GM12878 (cell line): ENCODE measurements at regions not wholly inside any gene's neighbourhood (a gene's known extent, or its start where the extent isn't known, plus 50 kb on each side); places are given as distances from the start of the nearest gene placed in this dataset.

Source experiments
- ATAC-seq: fragments of 200-7000 bp; cut with Tn5 transposase; 3 replicates; pipeline ENCODE4 v1.9.1; 2020; ENCODE audit warnings: mild to moderate bottlenecking, moderate library complexity
- BruUV-seq: library from RNA; stranded (reverse); fragments of 400-500 nt; replicated peaks from 2 replicates; lab custom pipeline; 2021; lab: Mats Ljungman, UMichigan
- CTCF ChIA-PET: fragments of 300-600 bp; sonication (Branson Sonifier 250); formaldehyde crosslinking; extraction: SDS; loops from one replicate; lab custom pipeline; 2021; ENCODE audit warnings: inconsistent platforms; lab: Yijun Ruan, JAX
- POLR2A ChIA-PET: fragments of 350-600 bp; formaldehyde crosslinking; extraction: SDS; loops from one replicate; lab custom pipeline; 2021; ENCODE audit warnings: inconsistent platforms; lab: Charles Lee
- RAD21 ChIA-PET: fragments of 300-600 bp; sonication (Branson Sonifier 250); formaldehyde crosslinking; loops from one replicate; lab custom pipeline; 2023; ENCODE audit warnings: antibody characterized with exemption; ENCODE audit not compliant: unreplicated experiment; lab: Charles Lee
- SMC1A ChIA-PET: fragments of 300-600 bp; sonication (Branson Sonifier 250); formaldehyde crosslinking; loops from one replicate; lab custom pipeline; 2023; ENCODE audit not compliant: unreplicated experiment, uncharacterized antibody; lab: Charles Lee
- DNase-seq: peaks from one replicate; pipeline ENCODE4 v3.0.0-alpha.2; 2011; ENCODE audit warnings: low read depth, low spot score
- FAIRE-seq: peaks from 3 replicates; lab custom pipeline; 2011; peaks lifted over from hg19 to GRCh38; lab: Jason Lieb, UNC
- H2AFZ ChIP-seq: 2 replicates; pipeline ENCODE4 v1.6.0; 2011; ENCODE audit warnings: low read depth, low read length, control low read depth; ENCODE audit not compliant: control insufficient read depth
- H3K27ac ChIP-seq: 2 replicates; pipeline ENCODE4 v1.5.1; 2011; ENCODE audit warnings: control low read depth; ENCODE audit not compliant: control insufficient read depth, insufficient read depth
- H3K27me3 ChIP-seq, 2 experiments: replicated peaks in 1 of 2; 2 replicates each; pipeline versions ENCODE4 v1.6.0 to v1.6.1; 2011; ENCODE audit warnings: low read length in 1 of 2; ENCODE audit not compliant: control insufficient read depth in 2 of 2, insufficient read depth in 2 of 2
- H3K36me3 ChIP-seq, 2 experiments: 2 replicates each; pipeline ENCODE4 v1.5.1; 2011; ENCODE audit warnings: low read length in 1 of 2; ENCODE audit not compliant: control insufficient read depth in 2 of 2, insufficient read depth in 2 of 2
- H3K4me1 ChIP-seq: 2 replicates; pipeline ENCODE4 v1.6.1; 2011; ENCODE audit warnings: mild to moderate bottlenecking, low read length, moderate library complexity, mixed read lengths; ENCODE audit not compliant: control insufficient read depth, insufficient read depth
- H3K4me2 ChIP-seq: 2 replicates; pipeline ENCODE4 v1.6.0; 2011; ENCODE audit warnings: control low read depth; ENCODE audit not compliant: control insufficient read depth, insufficient read depth
- H3K4me3 ChIP-seq: fragments of 200-600 bp; sonication (generic); 2 replicates; pipeline ENCODE4 v1.5.1; 2016
- H3K79me2 ChIP-seq: 2 replicates; pipeline ENCODE4 v1.6.0; 2011; ENCODE audit warnings: low read length; ENCODE audit not compliant: control insufficient read depth, insufficient read depth
- H3K9ac ChIP-seq: 2 replicates; pipeline ENCODE4 v1.8.0; 2011; ENCODE audit warnings: low read length, control low read depth, mixed read lengths; ENCODE audit not compliant: control insufficient read depth, insufficient read depth
- H3K9me3 ChIP-seq: replicated peaks from 3 replicates; pipeline ENCODE4 v1.5.1; 2011; ENCODE audit warnings: mild to moderate bottlenecking, low read length; ENCODE audit not compliant: control insufficient read depth, insufficient read depth
- H4K20me1 ChIP-seq: 2 replicates; pipeline ENCODE4 v1.6.0; 2011; ENCODE audit not compliant: control insufficient read depth, insufficient read depth
- CBFB ChIP-seq: IDR thresholded peaks from 2 replicates; pipeline ENCODE4 v1.6.1; 2016; ENCODE audit warnings: antibody characterized with exemption, low read depth
- EGR1 ChIP-seq, 2 experiments: IDR thresholded peaks; 1 replicate in 1 of 2; 2 replicates in 1 of 2; pipeline ENCODE4 v1.6.1; 2011 to 2012; ENCODE audit warnings: low read depth in 2 of 2, low read length in 2 of 2, borderline replicate concordance in 1 of 2, mild to moderate bottlenecking in 1 of 2, moderate library complexity in 1 of 2
- MLLT1 ChIP-seq: fragments of 450-650 bp; IDR thresholded peaks from 2 replicates; pipeline ENCODE4 v1.6.1; 2016; ENCODE audit warnings: mild to moderate bottlenecking
- WGBS: methylation state at CpG from one replicate; pipeline ENCODE4 v1.1.6; 2016; ENCODE audit warnings: low lambda C conversion rate; ENCODE audit not compliant: insufficient replicate concordance, insufficient coverage; ENCODE audit errors: missing lambda C conversion rate; 5-methylcytosine and 5-hydroxymethylcytosine counted together
- in situ Hi-C: fragments of 300-500 bp; cut with MboI; formaldehyde crosslinking; loops from 9 replicates; pipeline ENCODE4 v1.14.3; 2018; ENCODE audit warnings: mixed read lengths
- intact Hi-C: fragments of 100-400 bp; cut with micrococcal nuclease; formaldehyde crosslinking; loops from one replicate; pipeline ENCODE4 v1.14.2; 2022; ENCODE audit not compliant: unreplicated experiment
- TF ChIP-seq, protein P1 (sequence below): fragments of 450-650 bp; conservative IDR thresholded peaks from 2 replicates; pipeline ENCODE4 v1.6.1; 2017; ENCODE audit warnings: mild to moderate bottlenecking, moderate library complexity
- TF ChIP-seq, protein P2 (sequence below): IDR thresholded peaks from 2 replicates; pipeline ENCODE4 v1.6.1; 2011; ENCODE audit warnings: borderline replicate concordance, low read depth, mild to moderate bottlenecking, moderate library complexity, mixed read lengths, low read length; ENCODE audit not compliant: insufficient read depth; ENCODE audit errors: extremely low read length

GRCh38 chr6:26162399-26162798 lies 75.2 kb downstream of the HFE start:
- Histone ChIP-seq H3K4me2 (no peak overlapping the region), H3K36me3 (no peaks in the 10 kb centered on the region; a peak in 1 of 4 replicates), H4K20me1 (no peaks in the 10 kb centered on the region), H3K9me3 (no peaks in the 10 kb centered on the region), H3K9ac (no peak overlapping the region), H2AFZ (no peak overlapping the region), H3K79me2 (peaks cover 26% of the 10 kb centered on the region), H3K4me3 (no peak overlapping the region), H3K27ac (no peak overlapping the region), H3K27me3 (no peaks in the 10 kb centered on the region), H3K4me1 (peaks cover 7% of the 10 kb centered on the region)
- no peak for ATAC-seq
- WGBS: 97% methylated on average over 7 of the region's 7 CpGs
- TF ChIP-seq CBFB (no peak), MLLT1 (peak; percentile 67), EGR1 (IDR thresholded peaks at IDR 0.05; ENCODE audit: borderline replicate concordance in 1 of 2, low read depth in 2 of 2, low read length in 2 of 2) (no peak)
- TF ChIP-seq, protein P1, sequence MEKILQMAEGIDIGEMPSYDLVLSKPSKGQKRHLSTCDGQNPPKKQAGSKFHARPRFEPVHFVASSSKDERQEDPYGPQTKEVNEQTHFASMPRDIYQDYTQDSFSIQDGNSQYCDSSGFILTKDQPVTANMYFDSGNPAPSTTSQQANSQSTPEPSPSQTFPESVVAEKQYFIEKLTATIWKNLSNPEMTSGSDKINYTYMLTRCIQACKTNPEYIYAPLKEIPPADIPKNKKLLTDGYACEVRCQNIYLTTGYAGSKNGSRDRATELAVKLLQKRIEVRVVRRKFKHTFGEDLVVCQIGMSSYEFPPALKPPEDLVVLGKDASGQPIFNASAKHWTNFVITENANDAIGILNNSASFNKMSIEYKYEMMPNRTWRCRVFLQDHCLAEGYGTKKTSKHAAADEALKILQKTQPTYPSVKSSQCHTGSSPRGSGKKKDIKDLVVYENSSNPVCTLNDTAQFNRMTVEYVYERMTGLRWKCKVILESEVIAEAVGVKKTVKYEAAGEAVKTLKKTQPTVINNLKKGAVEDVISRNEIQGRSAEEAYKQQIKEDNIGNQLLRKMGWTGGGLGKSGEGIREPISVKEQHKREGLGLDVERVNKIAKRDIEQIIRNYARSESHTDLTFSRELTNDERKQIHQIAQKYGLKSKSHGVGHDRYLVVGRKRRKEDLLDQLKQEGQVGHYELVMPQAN: no peak
- TF ChIP-seq, protein P2, sequence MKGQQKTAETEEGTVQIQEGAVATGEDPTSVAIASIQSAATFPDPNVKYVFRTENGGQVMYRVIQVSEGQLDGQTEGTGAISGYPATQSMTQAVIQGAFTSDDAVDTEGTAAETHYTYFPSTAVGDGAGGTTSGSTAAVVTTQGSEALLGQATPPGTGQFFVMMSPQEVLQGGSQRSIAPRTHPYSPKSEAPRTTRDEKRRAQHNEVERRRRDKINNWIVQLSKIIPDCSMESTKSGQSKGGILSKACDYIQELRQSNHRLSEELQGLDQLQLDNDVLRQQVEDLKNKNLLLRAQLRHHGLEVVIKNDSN: no peak
- POLR2A ChIA-PET: interaction anchor here (0.8 to 1.2 kb wide), 3 partner anchors 9 to 34 kb away, joined by 3 read pairs; a partner anchor contains a TSS
- SMC1A ChIA-PET: interaction anchor here (1.4 to 5.7 kb wide), 2 partner anchors 7 to 29 kb away, joined by 3 to 50 read pairs; no protein-coding TSS in a partner anchor
- RAD21 ChIA-PET: interaction anchor here (1.0 to 8.1 kb wide), 2 partner anchors 17 to 37 kb away, joined by 3 to 96 read pairs; a partner anchor contains a TSS
- in situ Hi-C loops (no loop called here), intact Hi-C loops (no loop called here)
- CTCF ChIA-PET: interaction anchor here (0.6 to 1.2 kb wide), 3 partner anchors 11 to 14 kb away, joined by 3 to 4 read pairs (median 3); no protein-coding TSS in a partner anchor
- no peak for DNase-seq
- FAIRE-seq: no peak
- no TSS peak for BruUV-seq
